Activated naive CD4-positive, alpha-beta T cell treated with anti-CD3 and anti-CD28 coated beads, Interleukin-2, amount 50 U/mL, for 16 hours (primary cell): ENCODE measurements at regions not wholly inside any gene's neighbourhood (a gene's known extent, or its start where the extent isn't known, plus 50 kb on each side); places are given as distances from the start of the nearest gene placed in this dataset.
"Not testable (repeated sequence)": the region's sequence is repeated elsewhere in the genome, so short reads cannot be mapped to it uniquely, and the experiment has no call there.

Experiments used
- DNase-seq: peaks from one replicate; pipeline ENCODE4 v3.0.0-alpha.2; 2020

DNA sequence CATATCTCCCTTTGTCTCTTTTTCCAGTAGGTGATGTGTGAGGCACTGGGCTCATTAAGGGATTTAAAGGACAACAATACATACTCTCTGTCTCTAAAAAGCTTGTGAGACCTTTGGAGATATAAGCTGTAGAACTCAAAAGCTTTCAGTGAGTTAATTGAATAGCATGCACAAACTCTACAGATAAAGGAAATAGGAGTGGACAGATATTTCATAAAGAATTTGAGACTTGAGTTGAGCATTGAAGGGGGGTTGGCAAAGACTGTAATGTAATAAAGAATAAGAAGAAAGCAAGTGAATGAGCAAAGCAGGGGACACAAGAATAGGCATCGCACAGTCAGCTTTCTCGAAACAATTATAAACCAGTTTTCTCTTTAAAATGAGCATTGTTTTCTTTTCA is 583.4 kb upstream of the DPPA4 start:
- no peak for DNase-seq

DNA sequence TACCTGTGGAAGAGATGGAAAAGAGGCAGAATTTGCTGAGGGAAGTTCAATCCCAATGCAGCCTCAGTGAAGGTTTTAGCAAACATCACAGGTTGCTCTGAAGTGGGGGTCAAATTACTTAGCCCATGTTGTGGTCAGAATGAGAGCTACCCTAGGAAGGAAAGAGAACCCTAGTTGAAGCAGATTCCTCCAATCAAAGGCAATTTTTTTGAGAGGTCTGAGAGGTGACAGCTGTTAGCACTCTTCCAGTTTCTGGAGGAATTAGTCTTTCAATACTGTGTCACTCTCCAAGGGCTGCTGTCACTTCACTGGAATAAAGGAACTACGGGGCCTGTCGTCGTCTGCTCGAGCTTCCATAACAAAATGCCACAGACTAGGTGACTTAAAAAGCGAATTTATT is 584.2 kb upstream of the DPPA4 start:
- DNase-seq: no peak

DNA sequence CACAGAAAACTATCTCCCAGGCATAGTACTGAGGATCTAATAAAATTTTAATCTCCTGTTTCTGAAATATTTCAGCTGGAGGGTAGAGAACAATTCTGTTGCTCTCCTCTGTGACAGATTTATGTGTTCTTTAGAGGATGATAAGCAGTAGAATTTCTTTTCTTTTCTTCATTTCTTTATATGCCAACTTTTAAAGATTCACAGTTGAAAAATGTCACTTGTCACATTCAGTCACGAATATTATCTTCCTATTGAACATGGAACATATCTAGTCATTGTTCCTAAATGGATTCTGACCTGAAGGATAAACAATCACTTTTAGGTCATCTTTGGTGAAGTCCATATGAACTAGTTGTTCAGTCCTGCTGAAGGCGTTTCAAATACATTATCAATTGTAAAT is 585.5 kb upstream of the DPPA4 start:
- no peak for DNase-seq

DNA sequence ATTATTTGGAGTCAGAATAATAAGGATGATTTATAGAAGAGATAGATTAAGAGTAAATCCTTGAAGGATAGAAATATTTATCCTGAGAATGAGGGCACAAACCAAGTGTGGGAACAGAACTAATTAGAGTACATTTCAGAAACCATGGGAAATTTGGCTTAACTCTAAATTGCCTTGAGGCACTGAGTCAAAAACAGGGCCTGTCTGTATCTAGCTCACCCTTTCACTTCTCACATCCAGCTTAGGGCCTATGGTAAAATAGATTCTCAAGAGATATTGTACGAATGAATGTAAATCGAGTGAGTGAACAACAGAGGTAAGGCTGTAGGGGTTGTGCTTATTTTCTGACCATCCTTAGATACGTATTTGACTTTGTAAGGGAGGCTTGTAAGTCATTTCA is 586.1 kb upstream of the DPPA4 start:
- no peak for DNase-seq

DNA sequence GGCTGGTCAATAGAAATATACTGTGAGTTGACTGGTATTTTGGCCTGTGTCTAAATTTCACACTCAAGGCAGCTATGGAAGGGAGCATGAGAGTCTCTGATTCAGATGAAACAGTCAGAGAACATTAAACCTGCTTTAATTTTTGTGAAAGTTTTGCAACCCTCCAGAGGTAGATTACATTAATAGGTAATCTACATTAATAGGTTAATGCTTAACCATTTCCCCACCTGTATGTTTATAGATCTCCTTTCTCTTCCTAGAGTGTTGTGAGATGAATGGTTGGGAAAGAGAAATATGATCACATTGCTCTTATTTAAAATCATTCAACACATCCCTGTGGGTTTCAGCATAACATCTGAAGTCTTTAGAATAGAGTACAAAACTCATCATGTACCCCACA is 586.9 kb upstream of the DPPA4 start:
- DNase-seq: no peak

DNA sequence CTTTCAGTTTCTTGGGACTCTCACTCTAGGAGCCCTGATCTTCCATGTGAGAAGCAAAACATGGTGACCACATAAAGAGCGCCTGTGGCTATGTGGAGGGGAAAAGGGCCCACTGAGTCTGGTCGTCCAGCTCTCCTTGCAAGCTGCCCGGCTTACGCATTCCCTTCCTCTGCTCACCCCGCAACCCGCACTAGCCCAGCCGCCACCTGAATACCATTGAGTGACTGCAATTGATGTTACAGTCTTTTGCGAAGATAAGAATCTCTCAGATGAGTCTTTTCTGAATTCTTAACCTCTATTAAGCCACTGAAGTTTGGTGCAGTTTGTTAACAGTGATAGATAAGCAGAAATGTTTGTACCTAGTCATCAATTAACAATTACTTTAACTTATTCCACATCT is 589.0 kb upstream of the DPPA4 start:
- no peak for DNase-seq

DNA sequence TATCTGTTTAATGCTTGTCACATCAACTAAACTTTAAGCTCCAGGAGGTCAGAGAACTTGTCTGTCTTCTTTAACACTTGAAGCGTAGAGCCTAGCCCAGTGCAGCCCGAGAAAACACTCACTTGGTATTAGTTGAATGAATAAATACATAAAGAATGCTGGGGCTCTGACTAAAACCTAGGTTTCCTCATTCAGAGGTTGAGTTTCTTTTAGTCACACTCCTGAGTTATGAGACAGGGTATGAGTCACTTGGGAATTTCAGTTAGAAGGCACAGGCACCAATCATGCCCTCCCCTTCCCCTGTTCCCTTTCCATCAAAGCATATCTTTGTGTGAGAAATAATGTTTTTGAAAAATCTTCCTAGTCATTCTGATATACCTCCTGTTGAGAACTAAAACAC is 589.8 kb upstream of the DPPA4 start:
- DNase-seq: peak; percentile 14

DNA sequence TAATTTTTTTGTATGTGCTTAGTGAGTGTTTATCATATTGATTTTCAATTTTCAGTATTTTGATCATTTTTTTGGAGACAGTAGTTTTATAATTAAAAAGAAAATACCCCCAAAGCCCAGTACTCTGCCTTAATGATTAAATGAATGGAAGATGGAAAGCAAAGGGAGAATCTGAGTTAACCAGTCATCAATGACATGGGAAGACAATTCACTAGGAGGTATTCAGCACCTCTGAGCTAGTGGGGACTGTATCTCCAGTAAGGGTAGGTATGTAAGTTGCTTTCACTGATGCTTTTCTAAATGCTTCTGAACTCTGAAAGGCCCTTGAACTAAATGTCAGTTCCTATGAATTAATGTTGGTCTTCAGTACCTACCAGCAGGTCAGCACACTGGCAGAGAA is 590.4 kb upstream of the DPPA4 start:
- DNase-seq: no peak

DNA sequence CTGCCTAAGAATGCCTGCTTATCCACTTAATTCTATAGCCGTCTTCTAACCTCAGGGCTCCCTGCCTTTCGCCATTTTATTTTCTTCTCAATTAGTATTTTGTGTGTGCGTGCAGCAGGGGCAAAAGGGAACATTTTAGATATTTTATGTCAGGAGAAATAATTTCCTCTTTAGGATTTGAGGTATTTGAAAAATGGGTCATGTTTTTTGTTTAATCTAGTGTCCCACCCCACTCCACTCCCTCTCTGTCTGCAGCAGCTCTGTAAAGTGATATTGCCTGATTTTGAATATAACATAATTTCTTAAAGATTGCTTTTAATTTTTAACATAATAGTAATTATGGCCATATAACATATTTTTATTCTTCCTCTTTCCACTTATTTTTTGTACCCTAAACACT is 593.2 kb upstream of the DPPA4 start:
- DNase-seq: no peak

DNA sequence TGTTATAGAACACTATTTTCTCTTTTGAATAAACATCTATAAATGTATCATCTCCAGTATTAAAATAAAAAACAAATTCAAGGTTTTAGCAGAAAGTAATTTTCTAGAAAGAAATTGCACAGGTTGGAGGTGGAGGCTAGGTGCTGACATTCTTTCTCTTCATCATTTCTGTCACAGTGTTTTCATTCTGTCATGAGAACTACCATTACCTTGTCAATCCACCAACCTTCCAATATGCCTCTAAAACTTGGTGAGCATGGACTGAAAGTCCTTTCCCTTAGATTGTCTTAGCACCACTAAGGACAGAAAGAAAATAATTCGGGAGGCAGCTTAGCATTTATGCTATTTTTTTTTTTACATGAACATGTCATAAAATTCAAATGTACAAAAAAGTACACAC is 596.2 kb upstream of the DPPA4 start:
- DNase-seq: no peak

DNA sequence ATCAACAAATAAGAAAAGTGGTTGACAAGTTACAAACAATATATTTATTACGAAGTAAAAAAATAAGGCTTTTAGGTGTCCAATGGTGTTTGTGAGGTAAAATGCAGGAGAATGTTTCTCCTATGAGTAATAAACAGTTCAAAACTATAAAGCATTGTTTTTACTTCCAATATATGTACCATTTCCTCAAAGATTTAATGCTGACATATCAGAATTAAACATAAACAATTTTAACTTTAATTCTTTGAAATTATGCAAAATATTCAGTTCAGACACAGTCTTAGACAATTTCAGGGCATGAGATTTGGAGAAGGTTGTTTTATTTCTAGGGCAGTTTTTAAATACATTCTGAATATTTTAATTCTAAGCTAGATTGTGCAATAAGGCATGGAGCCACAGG is 602.5 kb upstream of the DPPA4 start:
- DNase-seq: no peak

DNA sequence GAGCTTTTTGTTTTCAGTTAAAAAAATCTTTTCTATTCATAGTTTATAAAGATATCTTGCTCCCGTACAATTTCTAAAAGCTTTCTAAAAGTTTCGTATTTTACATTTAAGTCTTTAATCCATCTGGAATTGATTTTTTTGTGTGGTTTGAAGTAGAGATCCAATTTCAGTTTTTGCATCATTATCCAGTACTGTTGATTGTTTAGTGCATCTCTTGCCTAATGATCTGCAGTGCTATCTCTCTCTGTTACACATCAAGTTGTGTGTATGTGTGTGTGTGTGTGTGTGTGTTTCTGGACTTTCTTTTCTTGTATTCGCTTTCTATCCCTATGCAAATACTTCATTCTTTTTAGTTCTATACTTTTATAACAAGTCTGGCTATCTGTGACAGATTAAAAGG is 605.8 kb upstream of the DPPA4 start:
- DNase-seq: no peak

DNA sequence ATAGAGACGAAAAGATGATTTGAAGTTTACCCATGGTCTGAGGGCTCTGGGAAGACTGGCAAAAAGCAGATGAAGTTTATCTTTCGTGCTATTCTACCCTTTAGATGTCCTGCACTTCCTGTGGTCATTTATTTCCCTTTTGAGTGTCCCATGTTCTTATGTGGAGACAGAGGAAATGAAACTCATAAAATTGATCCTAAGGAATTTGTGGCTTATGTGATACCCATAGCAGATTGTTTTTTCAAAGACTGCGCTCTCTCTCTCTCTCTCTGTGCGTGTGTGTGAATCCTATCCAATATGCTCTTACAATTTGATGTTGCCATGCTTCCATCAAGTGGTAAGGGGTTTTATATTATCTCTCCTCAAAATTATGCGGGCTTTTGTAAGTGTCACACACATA is 607.5 kb upstream of the DPPA4 start:
- no peak for DNase-seq

DNA sequence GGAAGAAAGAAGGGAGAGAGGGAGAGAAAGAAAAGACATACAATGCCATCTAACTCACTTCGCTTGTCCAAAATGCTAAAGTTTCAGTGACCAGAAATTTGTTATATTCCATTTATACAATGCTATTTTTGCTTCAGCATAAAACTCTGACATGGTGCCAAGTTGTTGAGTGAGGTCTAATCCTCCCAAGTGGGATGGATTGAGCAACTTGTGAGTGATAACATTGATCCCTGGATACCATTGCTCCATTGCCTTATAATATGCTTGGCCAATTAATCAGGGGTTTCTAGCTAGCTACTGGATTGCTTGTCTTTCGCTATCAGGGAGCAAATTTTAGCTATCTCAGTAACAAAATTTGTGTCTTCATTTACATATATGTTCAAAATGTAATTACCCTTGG is 615.6 kb upstream of the DPPA4 start:
- no peak for DNase-seq

DNA sequence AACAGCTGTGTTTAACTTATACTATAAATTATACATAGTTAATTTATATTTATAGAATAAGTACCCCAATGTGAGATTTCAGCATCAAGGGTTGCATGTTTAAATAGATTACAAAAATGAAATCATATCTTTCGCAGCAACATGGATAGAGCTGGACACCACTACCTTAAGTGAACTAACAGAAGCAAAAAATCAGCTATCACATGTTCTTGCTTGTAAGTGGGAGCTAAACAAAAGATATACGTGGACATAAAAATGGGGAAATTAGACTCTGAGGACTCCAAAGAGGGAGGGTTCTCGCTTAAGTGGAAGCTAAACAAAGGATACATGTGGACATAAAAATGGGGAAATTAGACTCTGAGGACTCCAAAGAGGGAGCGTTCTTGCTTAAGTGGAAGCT is 626.5 kb upstream of the DPPA4 start:
- DNase-seq: no peak

DNA sequence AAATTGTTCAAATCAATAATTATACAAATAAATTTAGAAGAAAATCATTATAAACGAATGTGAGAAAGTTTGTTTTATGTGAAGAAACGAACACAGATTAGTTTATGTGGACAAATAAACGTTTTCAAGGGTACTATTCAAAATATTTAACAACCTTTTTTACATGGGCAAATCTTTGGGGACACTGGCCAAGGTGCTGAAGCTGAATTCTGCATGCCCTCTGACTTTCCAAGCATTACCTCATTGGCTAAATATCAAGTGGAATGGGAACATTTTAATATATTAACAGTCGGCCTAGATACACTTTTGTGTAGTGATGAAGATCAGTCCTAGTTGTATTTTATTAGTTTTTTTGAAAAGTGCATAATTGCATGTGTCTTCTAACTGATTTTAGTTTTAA is 636.4 kb upstream of the DPPA4 start:
- no peak for DNase-seq

DNA sequence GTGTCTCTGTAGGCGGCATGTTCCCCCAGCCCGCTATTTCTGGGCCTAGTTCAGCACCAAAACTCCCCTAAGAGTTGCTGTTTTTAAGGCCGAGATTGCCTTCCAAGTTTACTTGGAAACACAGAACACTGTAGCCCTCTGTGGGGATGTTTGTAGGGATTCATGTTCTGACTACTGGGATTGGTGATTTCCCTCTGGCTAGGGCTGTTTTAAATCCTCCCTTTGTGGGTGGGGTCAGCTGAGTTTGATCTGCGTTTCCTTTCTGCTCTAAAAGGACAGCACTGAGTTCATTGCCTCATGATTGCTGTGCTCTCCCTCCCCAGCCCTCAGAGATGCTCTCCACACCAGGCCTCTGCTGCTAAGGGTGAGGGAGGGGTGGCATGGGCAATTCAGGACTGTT is 640.6 kb upstream of the DPPA4 start:
- no peak for DNase-seq

DNA sequence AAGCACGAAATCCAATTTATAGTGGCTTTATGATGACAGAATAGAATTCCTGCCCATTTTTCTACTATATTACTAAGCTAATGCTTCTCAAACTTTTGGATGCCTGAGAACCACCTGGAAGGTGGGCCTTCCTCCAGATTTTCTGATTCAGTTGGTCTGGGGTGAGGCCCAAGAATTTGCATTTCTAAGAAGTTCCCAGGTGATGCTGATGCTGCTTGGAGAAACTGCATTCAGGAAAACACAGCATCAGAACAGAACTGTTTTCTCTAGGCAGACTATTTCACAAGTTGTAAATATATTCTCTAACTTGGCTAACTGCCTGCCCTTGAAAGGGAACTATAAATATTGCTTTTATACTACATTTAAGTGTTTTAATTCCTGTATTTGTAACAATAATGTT is 644.9 kb upstream of the DPPA4 start:
- no peak for DNase-seq

DNA sequence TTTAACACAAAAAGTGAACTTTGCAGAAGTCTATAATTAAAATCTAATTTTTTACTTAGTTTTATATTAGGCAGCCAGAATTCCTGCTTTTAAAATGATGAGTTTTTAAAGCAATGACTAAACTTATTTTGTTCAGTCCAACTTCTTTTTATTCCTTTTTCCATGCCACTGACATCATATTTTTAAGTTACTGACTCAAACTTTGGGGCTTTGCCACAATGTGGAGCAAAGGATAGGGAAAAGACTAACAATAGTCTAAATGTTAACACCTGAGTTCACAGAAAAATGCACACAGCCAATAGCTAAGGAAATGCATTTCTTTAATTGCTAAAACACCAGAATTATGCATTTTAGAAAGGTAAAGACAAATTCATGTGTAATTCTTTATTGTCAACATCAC is 647.6 kb upstream of the DPPA4 start:
- DNase-seq: no peak

DNA sequence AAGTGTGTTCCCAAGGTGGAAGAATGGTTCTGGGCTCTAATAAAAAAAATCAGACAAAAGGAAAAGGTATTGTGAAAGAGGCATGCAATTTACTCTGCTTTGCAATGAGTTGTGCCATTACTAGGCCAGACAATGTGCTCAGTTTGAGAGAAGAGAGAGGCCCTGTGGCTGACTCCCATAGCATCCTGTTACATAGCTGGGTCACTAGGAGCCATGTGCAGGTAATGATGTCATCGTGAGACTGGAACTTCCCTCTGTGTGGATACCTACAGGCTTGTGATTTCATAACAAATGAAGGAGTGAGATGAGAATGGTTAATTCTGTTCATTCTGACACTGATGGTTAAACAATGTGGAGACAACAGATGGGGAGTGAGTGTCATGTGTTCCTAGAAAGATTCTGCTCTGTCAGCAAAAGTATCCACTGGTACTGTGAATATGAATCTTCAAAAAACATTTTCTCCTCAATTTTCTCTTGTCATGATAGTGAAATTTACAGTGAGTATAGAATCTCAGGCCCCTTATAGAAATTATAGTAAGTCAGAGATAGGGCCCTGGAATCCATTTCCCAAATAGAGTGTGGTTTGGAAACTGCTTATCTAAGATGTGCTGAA is 648.7 kb upstream of the DPPA4 start:
- DNase-seq: no peak

DNA sequence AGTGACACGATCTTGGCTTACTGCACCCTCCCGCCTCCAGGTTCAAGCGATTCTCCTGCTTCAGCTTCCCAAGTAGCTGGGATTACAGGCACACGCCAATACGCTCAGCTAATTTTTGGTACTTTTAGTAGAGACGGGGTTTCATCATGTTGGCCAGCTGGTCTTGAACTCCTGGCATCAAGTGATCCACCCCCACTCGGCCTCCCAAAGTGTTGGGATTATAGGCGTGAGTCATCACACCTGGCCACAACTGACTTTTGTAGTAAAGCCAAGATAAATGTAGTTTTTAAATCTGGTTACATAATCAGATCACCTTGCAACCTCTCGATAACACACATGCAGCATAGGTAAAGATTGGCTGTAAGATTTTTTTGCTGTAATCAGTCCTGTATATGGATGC is 657.5 kb upstream of the DPPA4 start:
- no peak for DNase-seq

DNA sequence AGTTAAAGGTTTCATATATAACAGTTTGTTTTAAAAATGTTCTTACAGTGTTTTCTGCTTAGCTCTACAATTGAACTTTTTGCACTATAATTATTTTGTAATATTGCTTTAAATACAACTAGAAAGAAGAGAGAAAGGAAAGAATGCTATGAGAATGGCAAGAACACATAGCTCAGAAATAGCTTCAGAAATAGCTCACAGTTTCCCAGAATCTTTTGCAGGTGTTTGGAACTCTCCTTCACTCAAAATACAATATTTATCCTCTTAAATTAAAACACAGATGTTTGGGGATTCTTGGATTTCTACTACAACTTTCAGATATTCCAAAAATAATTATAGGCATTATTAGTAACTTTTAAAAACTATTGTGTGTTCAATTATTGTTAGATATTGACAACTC is 658.0 kb upstream of the DPPA4 start:
- DNase-seq: no peak

DNA sequence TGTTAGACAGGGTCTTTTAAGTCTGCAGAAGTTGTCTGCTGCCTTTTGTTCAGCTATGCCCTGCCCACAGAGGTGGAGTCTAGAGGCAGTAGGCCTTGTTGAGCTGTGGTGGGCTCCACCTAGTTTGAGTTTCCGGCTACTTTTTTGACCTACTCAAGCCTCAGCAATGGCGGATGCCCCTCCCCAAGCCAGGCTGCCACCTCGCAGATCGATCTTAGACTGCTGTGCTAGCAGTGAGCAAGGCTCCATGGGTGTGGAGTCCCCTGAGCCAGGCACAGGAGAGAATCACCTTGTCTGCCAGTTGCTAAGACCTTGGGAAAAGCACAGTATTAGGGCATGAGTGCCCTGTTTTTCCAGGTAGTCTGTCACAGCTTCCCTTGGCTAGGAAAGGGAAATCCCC is 664.6 kb upstream of the DPPA4 start:
- not testable (repeated sequence) for DNase-seq

DNA sequence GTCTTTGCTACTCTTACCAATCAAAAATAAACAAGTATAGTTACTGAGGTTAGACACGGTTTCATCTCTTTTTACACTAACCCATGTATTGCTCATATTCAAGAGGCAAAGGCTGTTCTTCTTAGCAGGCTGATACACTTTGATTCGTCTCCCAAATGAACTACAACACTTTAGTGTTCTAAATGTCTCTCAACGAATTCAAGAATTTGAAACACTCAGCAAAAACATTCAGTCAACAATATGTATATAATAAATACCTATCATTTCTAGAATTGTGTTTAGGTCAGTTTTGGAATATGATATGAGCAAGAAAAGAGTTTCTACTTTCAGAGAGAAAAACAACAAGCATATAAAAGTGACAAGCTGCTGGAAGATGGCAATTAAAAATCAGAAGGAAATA is 669.6 kb upstream of the DPPA4 start:
- DNase-seq: no peak

DNA sequence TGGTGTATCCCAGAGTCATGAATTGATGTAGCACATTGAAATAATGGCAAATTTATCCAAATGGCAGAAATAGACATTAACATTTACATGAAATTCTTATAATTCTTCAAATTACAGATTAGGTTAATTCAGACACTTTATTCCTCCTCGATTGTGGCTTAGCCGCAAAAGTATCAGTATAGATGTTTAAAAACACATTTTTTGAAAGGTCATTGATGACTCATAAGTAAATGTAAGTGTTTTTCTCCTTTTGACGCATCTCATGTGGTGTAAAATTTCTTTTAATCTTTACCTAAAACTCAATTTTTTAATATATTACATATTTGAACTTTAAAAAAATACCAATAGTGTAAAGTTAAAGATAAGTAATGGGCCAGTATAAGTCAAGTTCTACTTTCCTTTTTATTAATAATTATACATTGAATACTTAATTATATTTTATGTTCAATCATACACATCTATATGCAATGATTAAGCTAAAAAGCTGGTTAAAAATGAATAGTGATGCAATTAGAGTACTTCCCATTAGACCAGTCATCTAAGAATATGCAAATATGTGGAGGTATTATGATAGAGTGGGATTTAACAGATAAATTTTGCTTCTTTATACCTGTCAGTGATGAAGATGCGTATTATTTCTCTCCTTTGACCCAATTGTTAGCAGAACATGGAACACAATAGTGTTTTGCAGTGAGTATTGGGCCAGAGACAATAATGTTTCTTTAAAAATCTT is 678.1 kb upstream of the DPPA4 start:
- no peak for DNase-seq
